ENCODE measurements at regions not wholly inside any gene's neighbourhood (a gene's known extent, or its start where the extent isn't known, plus 50 kb on each side); places are given as distances from the start of the nearest gene placed in this dataset.

GRCh38 chr13:105607426-105607825, 928.0 kb downstream of the EFNB2 start:
- ATAC-seq (no peak), DNase-seq (ENCODE audit: low spot score) (no peak)
- Histone ChIP-seq H3F3A (replicated peaks; ENCODE audit: low read depth) (no peaks in the 10 kb centered on the region), H4K20me1 (replicated peaks; ENCODE audit: insufficient read depth) (no peaks in the 10 kb centered on the region), H3K27me3 (ENCODE audit: insufficient read depth) (no peaks in the 10 kb centered on the region), H3K79me2 (replicated peaks; ENCODE audit: insufficient read depth) (no peaks in the 10 kb centered on the region), H3K4me1 (ENCODE audit: insufficient read depth) (peaks cover 15% of the 10 kb centered on the region), H3K4me3 (no peak overlapping the region), H3K27ac (ENCODE audit: low read depth) (no peak overlapping the region), H3K9me2 (ENCODE audit: insufficient read depth) (no peaks in the 10 kb centered on the region), H3K4me2 (no peak overlapping the region), H2AFZ (no peak overlapping the region), H3K36me3 (ENCODE audit: insufficient read depth) (no peaks in the 10 kb centered on the region)
- Mint-ChIP-seq H3K4me1 (peaks cover 25% of the 10 kb centered on the region), H3K9me3 (no peaks in the 10 kb centered on the region), H3K27ac (no peak overlapping the region), H3K36me3 (ENCODE audit: low read depth) (no peaks in the 10 kb centered on the region), H3K27me3 (ENCODE audit: insufficient read depth, low read depth, poor library complexity) (peaks cover 2% of the 10 kb centered on the region), H3K4me3 (no peak overlapping the region)
- TF ChIP-seq EZH2 (IDR thresholded peaks at IDR 0.05; ENCODE audit: low read depth, unreplicated experiment) (no peak), CREB1 (CRISPR knock-in tag; IDR thresholded peaks at IDR 0.05; ENCODE audit: low read depth) (no peak), STAT1 (IDR thresholded peaks at IDR 0.05; ENCODE audit: unreplicated experiment) (no peak), ETS1 (IDR thresholded peaks at IDR 0.05) (no peak), REST (IDR thresholded peaks at IDR 0.05; ENCODE audit: unreplicated experiment) (no peak), EZH2phosphoT487 (IDR thresholded peaks at IDR 0.05; ENCODE audit: unreplicated experiment) (no peak), JUNB (IDR thresholded peaks at IDR 0.05; ENCODE audit: unreplicated experiment) (no peak), NANOG (IDR thresholded peaks at IDR 0.05; ENCODE audit: borderline replicate concordance) (no peak), CTCF (conservative IDR thresholded peaks at IDR 0.05; ENCODE audit: low read depth in 2 of 2) (no peak), ZNF114 (CRISPR knock-in tag; IDR thresholded peaks at IDR 0.05) (no peak), ZNF331 (CRISPR knock-in tag; IDR thresholded peaks at IDR 0.05; ENCODE audit: low read depth) (no peak)

Data from GM23338 (cell line).